NT2/D1 (cell line): ENCODE measurements at regions not wholly inside any gene's neighbourhood (a gene's known extent, or its start where the extent isn't known, plus 50 kb on each side); places are given as distances from the start of the nearest gene placed in this dataset.

Experiments
- DNase-seq: peaks from one replicate; pipeline ENCODE4 v3.0.0-alpha.2; 2011; ENCODE audit warnings: low read depth, low spot score
- H3K27me3 ChIP-seq: 2 replicates; pipeline ENCODE4 v1.6.0; 2011; ENCODE audit warnings: mild to moderate bottlenecking; ENCODE audit not compliant: insufficient read length, insufficient read depth
- H3K36me3 ChIP-seq: 2 replicates; pipeline ENCODE4 v1.6.1; 2011; ENCODE audit warnings: mild to moderate bottlenecking, low read length, mixed read lengths; ENCODE audit not compliant: insufficient read depth, insufficient read length
- H3K4me1 ChIP-seq: 2 replicates; pipeline ENCODE4 v1.5.1; 2011; ENCODE audit not compliant: insufficient read depth, insufficient read length
- H3K4me3 ChIP-seq: 2 replicates; pipeline ENCODE4 v1.5.1; 2011; ENCODE audit warnings: low read depth; ENCODE audit not compliant: insufficient read length
- H3K9ac ChIP-seq: 2 replicates; pipeline ENCODE4 v1.6.0; 2011; ENCODE audit warnings: low read depth; ENCODE audit not compliant: insufficient read length
- H3K9me3 ChIP-seq: 2 replicates; pipeline ENCODE4 v1.5.1; 2011; ENCODE audit warnings: mild to moderate bottlenecking, low read length; ENCODE audit not compliant: insufficient read depth
- SUZ12 ChIP-seq: IDR thresholded peaks from 2 replicates; pipeline ENCODE4 v1.6.1; 2011; ENCODE audit not compliant: insufficient read length, insufficient read depth; ENCODE audit errors: extremely low read depth
- YY1 ChIP-seq: IDR thresholded peaks from 2 replicates; pipeline ENCODE4 v1.6.1; 2011; ENCODE audit not compliant: insufficient read length, insufficient read depth
- ZNF274 ChIP-seq: IDR thresholded peaks from 2 replicates; pipeline ENCODE4 v1.6.1; 2011; ENCODE audit warnings: mild to moderate bottlenecking, low read depth, low read length

DNA sequence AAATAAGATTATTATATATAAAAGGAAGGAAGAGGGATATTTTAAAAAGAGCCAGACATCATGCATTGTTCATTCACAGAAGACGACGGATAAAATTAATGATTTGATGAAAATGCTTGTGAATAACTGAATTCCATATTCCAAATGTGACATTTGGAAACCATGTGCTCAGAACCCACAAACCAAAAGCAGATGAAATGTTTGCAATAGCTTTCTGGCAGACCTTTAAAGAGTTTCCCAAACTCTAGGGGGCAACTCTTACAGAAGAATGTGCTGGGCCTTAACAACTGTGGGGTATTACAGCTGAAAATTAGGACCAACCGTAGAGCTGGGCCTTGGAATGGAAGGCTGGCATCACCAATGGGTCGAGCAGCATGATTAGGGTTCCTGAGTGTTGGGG lies 471.0 kb downstream of the EFNA5 start:
- Histone ChIP-seq H3K36me3 (no peaks in the 10 kb centered on the region), H3K27me3 (no peaks in the 10 kb centered on the region), H3K9ac (no peak overlapping the region), H3K4me1 (no peaks in the 10 kb centered on the region), H3K4me3 (no peak overlapping the region), H3K9me3 (no peaks in the 10 kb centered on the region)
- TF ChIP-seq ZNF274 = no peak
- TF ChIP-seq YY1 = no peak
- TF ChIP-seq SUZ12 = no peak
- DNase-seq = no peak

DNA sequence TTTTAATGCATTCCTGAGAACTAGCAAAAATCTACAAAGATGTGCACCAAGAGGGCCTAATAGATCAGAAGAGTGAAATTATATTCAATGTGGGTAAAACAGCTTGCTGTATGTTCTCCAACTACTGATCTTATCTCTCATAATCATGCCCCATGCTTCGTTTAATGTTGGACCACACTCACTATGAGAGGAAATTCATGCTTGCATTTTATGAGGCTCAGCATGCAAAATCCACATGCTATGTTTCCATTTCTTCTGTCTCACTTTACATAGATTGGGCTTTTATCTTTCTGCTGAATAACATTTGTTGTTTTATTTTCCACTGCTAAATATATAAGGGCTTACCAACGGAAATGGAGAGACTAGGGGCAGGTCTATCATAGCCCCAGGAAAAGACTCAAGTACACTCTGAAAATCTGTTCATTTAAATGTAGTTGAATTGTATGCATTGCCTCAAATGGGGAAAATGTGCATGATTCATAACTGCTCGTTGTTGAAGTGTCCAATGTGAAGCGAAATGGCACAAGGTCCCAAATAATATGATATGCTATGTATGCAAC lies 474.2 kb downstream of the EFNA5 start:
- TF ChIP-seq ZNF274 = no peak
- TF ChIP-seq SUZ12 = no peak
- no peak for TF ChIP-seq YY1
- Histone ChIP-seq H3K9me3 (no peaks in the 10 kb centered on the region), H3K4me1 (no peaks in the 10 kb centered on the region), H3K27me3 (no peaks in the 10 kb centered on the region), H3K36me3 (no peaks in the 10 kb centered on the region), H3K4me3 (no peak overlapping the region), H3K9ac (no peak overlapping the region)
- no peak for DNase-seq

GRCh38 chr5:107195890-107196395 lies 474.8 kb downstream of the EFNA5 start:
- Histone ChIP-seq H3K4me1 (no peaks in the 10 kb centered on the region), H3K4me3 (no peak overlapping the region), H3K9me3 (no peaks in the 10 kb centered on the region), H3K36me3 (no peaks in the 10 kb centered on the region), H3K27me3 (no peaks in the 10 kb centered on the region), H3K9ac (no peak overlapping the region)
- no peak for TF ChIP-seq YY1
- TF ChIP-seq ZNF274 = no peak
- no peak for TF ChIP-seq SUZ12
- DNase-seq = no peak

DNA sequence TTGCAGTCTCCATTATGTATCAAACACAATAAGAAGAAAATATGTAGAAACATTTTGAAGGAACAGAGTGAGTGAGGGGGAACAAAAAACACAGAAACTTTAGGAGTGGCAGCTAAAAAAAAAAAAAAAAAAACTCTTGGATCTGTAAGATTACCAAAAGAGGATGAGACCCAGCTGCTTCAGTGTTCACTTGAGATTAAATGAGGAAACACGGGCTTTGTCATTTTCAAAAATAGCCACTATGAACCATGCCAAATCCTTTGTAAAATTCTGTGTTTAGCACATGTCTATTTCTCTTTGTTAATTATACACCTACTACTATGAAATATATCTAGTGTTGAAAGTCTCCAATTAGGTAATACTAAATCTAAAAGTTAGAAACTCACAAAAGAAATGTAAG lies 485.9 kb downstream of the EFNA5 start:
- no peak for DNase-seq
- no peak for TF ChIP-seq ZNF274
- no peak for TF ChIP-seq SUZ12
- TF ChIP-seq YY1 = no peak
- H3K9ac ChIP-seq = no peak overlapping the region
- 0 out of 2 replicates have a peak, but pooled peaks cover 6% of the 10 kb centered on the region for H3K9me3 ChIP-seq
- no peak overlapping the region for H3K4me3 ChIP-seq
- H3K36me3 ChIP-seq = no peaks in the 10 kb centered on the region
- no peaks in the 10 kb centered on the region for H3K27me3 ChIP-seq
- no peaks in the 10 kb centered on the region for H3K4me1 ChIP-seq

DNA sequence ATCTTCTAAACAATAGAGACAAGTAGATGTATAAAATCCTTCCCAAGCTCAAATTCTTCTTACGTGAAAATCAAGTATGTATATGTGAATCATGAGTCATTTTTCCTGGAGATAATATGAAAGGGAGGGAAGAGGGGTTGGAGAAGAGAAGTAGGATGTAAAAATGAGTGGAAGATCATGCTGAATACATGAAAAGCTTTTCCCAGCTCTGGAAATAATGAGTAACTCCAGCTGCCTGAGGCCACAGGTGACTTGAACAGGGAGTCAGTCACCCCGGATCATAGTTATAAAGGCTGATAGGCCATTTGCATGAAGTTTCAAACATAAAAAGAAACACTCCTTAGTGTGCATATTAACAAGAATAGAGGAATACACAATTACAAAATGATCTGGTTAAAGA lies 486.7 kb downstream of the EFNA5 start:
- H3K4me3 ChIP-seq = no peak overlapping the region
- H3K27me3 ChIP-seq = no peaks in the 10 kb centered on the region
- no peaks in the 10 kb centered on the region for H3K36me3 ChIP-seq
- DNase-seq = no peak
- H3K9me3 ChIP-seq = 0 out of 2 replicates have a peak, but pooled peaks cover 6% of the 10 kb centered on the region
- no peaks in the 10 kb centered on the region for H3K4me1 ChIP-seq
- H3K9ac ChIP-seq = no peak overlapping the region
- TF ChIP-seq ZNF274 = no peak

GRCh38 chr5:107170620-107171019 lies 500.1 kb downstream of the EFNA5 start:
- H3K4me1 ChIP-seq = no peaks in the 10 kb centered on the region
- H3K9ac ChIP-seq = no peak overlapping the region
- H3K27me3 ChIP-seq = no peaks in the 10 kb centered on the region
- no peak overlapping the region for H3K4me3 ChIP-seq
- peaks cover 17% of the 10 kb centered on the region; the same call in 1 of the 2 replicates for H3K9me3 ChIP-seq
- TF ChIP-seq YY1 = no peak
- no peak for TF ChIP-seq ZNF274
- no peak for TF ChIP-seq SUZ12
- no peaks in the 10 kb centered on the region for H3K36me3 ChIP-seq
- DNase-seq = no peak

DNA sequence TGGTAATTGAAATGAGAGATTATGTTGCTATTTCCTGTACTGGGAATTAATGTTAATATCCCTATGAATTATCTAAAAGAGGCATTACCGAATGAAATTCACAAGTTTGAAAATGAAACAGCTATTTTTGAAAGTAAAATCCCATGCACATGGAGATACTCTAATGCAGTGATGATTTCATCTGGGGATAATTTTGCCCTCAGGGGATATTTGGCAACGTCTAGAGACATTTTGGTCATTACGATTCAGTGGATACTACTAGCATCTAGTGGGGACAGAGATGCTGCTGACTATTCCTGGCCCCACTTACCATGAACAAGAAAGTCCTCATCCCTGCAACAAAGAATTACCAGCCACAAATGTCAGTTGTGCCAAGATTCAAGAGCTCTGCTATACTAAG lies 500.9 kb downstream of the EFNA5 start:
- peaks cover 17% of the 10 kb centered on the region; the same call in 1 of the 2 replicates for H3K9me3 ChIP-seq
- no peak for DNase-seq
- TF ChIP-seq ZNF274 (no peak), YY1 (no peak), SUZ12 (no peak)
- no peaks in the 10 kb centered on the region for H3K4me1 ChIP-seq
- no peaks in the 10 kb centered on the region for H3K36me3 ChIP-seq
- no peak overlapping the region for H3K4me3 ChIP-seq
- no peak overlapping the region for H3K9ac ChIP-seq
- no peaks in the 10 kb centered on the region for H3K27me3 ChIP-seq
